BJ (cell line): ENCODE measurements at regions not wholly inside any gene's neighbourhood (a gene's known extent, or its start where the extent isn't known, plus 50 kb on each side); places are given as distances from the start of the nearest gene placed in this dataset.

Experiments used
- CTCF ChIA-PET: fragments of 350-600 bp; formaldehyde crosslinking; extraction: SDS; loops from one replicate; lab custom pipeline; 2021; ENCODE audit warnings: antibody characterized with exemption, inconsistent platforms; lab: Yijun Ruan, JAX
- POLR2A ChIA-PET: fragments of 300-600 bp; sonication (Branson Sonifier 250); formaldehyde crosslinking; extraction: SDS; loops from one replicate; lab custom pipeline; 2021; ENCODE audit warnings: antibody characterized with exemption; lab: Charles Lee
- DNase-seq: peaks from one replicate; pipeline ENCODE4 v3.0.0-alpha.2; 2011; ENCODE audit warnings: low read depth
- H3K27me3 ChIP-seq: 2 replicates; pipeline ENCODE4 v1.6.0; 2011; ENCODE audit warnings: low read length; ENCODE audit not compliant: control insufficient read depth, insufficient read depth
- H3K36me3 ChIP-seq: 2 replicates; pipeline ENCODE4 v1.5.1; 2011; ENCODE audit warnings: low read length; ENCODE audit not compliant: control insufficient read depth, insufficient read depth
- H3K4me3 ChIP-seq: 2 replicates; pipeline ENCODE4 v1.5.1; 2011; ENCODE audit warnings: low read depth, mild to moderate bottlenecking, control low read depth, low read length
- TF ChIP-seq, protein P1 (sequence below): IDR thresholded peaks from 2 replicates; pipeline ENCODE4 v1.5.1; 2011; ENCODE audit warnings: low read depth, mild to moderate bottlenecking, control low read depth, inconsistent platforms, low read length, moderate library complexity; ENCODE audit not compliant: insufficient read depth

DNA sequence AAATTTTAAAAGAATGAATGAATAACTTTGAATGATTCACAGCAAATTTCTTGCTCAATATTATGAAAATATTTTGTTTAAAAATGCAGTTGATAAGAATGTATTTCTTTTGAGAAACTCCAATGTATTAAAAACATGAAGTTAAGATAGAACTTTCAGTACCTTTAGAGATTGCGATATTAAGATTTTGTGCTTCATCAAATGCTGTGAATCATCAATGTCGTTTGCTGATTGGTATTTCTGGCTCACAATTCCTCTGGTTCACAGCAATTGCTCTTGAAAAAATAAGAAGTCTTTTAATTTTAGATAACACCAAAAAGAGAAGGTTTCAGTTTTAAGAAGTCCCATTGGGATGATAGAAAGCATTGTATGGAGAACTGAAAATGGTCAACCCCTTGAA is 228.7 kb downstream of the IKZF2 start:
- ChIA-PET CTCF (no interaction called here), POLR2A (no interaction called here)
- Histone ChIP-seq H3K27me3 (no peaks in the 10 kb centered on the region), H3K4me3 (no peak overlapping the region), H3K36me3 (no peaks in the 10 kb centered on the region)
- TF ChIP-seq, protein P1, sequence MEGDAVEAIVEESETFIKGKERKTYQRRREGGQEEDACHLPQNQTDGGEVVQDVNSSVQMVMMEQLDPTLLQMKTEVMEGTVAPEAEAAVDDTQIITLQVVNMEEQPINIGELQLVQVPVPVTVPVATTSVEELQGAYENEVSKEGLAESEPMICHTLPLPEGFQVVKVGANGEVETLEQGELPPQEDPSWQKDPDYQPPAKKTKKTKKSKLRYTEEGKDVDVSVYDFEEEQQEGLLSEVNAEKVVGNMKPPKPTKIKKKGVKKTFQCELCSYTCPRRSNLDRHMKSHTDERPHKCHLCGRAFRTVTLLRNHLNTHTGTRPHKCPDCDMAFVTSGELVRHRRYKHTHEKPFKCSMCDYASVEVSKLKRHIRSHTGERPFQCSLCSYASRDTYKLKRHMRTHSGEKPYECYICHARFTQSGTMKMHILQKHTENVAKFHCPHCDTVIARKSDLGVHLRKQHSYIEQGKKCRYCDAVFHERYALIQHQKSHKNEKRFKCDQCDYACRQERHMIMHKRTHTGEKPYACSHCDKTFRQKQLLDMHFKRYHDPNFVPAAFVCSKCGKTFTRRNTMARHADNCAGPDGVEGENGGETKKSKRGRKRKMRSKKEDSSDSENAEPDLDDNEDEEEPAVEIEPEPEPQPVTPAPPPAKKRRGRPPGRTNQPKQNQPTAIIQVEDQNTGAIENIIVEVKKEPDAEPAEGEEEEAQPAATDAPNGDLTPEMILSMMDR = no peak
- DNase-seq = no peak

DNA sequence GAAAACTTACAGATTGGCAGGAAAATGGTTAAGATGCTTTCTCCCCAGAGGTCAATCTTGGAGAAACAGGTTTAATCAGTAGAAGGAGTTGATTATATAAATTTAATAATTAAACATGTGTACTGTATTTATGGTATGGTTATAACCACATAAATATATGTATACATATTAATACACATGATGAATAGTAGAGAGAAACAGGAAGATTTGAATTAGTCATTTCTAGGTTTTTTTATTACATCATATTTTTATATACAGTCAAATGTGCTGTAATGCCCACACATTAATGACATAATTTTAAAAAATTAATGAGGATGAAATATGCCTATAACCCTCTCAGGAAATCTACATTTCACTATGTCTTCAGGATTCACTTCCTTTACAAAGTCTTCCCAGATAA is 229.7 kb downstream of the IKZF2 start:
- TF ChIP-seq, protein P1 = no peak
- POLR2A ChIA-PET = no interaction called here
- Histone ChIP-seq H3K36me3 (no peaks in the 10 kb centered on the region), H3K4me3 (no peak overlapping the region), H3K27me3 (no peaks in the 10 kb centered on the region)
- CTCF ChIA-PET = no interaction called here
- no peak for DNase-seq

DNA sequence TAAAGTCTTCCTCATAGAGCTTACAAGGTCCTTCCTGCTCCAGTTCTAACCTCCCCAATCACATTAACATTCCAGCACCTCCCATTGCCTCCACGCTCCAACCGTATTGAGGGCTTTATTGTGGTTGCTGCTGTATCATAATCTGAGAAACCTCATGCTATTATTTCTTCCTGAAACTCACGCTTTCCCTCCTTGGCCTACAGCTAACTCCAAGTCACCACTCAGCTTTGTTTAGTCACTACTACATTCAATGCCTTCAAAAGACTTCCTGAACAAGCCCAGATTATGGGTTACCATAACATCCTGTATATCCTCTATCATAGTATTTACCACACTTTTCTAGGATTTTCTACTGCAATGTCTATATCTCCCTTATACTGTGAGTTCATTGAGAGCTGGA is 230.4 kb downstream of the IKZF2 start:
- ChIA-PET CTCF (no interaction called here), POLR2A (no interaction called here)

DNA sequence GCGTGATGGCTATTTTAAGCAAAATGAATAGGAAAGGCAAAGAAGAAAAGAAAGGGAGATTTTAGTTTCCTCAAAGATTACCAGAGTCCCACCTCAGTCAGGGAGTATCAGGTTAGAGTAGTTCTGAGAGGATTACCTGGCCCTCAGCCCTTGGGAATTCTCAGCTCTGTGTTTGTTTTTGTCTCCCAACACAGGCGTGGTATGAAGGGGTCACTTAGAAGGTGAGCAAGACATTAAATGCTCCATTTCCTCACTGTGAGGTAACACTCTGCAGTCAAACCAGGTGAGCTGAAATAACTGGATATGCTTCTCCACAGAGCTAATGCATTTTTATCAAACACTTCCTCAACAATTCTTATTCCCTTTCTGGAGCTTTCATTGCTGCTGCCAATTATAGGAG is 232.2 kb downstream of the IKZF2 start:
- POLR2A ChIA-PET = interaction anchor here (0.5 kb wide), 1 partner anchor 230 kb away, joined by 14 read pairs; no protein-coding TSS in a partner anchor

More for the DNA sequence above, 230.4 kb downstream of the IKZF2 start:
- DNase-seq = no peak
- Histone ChIP-seq H3K4me3 (no peak overlapping the region), H3K27me3 (no peaks in the 10 kb centered on the region), H3K36me3 (no peaks in the 10 kb centered on the region)
- TF ChIP-seq, protein P1 = no peak

DNA sequence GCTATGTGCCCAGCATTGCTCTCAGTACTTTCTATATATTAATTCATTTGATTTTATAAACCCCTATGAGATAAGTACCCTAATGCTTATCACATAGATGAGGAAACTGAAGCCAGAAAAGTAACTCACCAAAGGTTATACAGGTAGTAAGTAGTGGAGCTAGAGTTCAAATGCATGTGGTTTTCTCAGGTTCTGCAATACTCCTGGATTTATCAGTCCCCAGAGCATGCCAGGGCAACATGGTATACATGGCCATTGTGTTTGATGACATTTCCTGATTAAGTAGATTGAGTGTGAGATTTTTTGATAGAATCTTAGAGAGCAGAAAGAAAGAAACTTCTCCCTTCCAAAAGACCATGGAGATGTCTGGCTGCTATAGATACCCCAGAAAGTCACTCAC is 233.1 kb downstream of the IKZF2 start:
- no peak for DNase-seq
- TF ChIP-seq, protein P1 = no peak
- CTCF ChIA-PET = no interaction called here

More for the DNA sequence above, 232.2 kb downstream of the IKZF2 start:
- Histone ChIP-seq H3K36me3 (no peaks in the 10 kb centered on the region), H3K4me3 (no peak overlapping the region), H3K27me3 (no peaks in the 10 kb centered on the region)
- TF ChIP-seq, protein P1 = no peak
- CTCF ChIA-PET = no interaction called here
- no peak for DNase-seq

More for the DNA sequence above, 233.1 kb downstream of the IKZF2 start:
- POLR2A ChIA-PET = no interaction called here
- H3K4me3 ChIP-seq = no peak overlapping the region
- no peaks in the 10 kb centered on the region for H3K36me3 ChIP-seq
- H3K27me3 ChIP-seq = no peaks in the 10 kb centered on the region
